GM19395 (cell line): ENCODE measurements at regions not wholly inside any gene's neighbourhood (a gene's known extent, or its start where the extent isn't known, plus 50 kb on each side); places are given as distances from the start of the nearest gene placed in this dataset.

Experiments used
- ATAC-seq: cut with Tn5 transposase; IDR thresholded peaks from one replicate; pipeline ENCODE4 v1.9.1; 2021; ENCODE audit warnings: mild to moderate bottlenecking, moderate library complexity; ENCODE audit not compliant: unreplicated experiment

DNA sequence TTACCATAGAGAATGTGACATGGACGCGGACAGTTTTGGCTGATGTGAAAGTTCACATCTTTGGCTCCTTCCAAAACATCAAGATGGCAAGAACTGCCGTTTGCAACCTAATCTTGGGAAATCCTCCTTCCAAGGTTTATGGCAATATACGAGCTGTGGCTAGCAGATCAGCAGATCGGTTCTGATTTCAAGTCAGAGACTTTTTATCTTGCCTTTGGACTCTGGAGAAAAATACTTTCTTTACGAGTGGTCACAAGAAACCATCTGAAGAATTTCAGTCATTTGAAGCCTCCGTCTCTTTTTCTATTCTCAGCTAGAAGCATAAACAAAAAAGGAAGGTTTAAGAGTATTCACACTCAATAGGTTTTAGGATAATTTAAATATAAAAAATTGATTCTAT is 153.5 kb upstream of the MEIS2 start:
- no peak for ATAC-seq

DNA sequence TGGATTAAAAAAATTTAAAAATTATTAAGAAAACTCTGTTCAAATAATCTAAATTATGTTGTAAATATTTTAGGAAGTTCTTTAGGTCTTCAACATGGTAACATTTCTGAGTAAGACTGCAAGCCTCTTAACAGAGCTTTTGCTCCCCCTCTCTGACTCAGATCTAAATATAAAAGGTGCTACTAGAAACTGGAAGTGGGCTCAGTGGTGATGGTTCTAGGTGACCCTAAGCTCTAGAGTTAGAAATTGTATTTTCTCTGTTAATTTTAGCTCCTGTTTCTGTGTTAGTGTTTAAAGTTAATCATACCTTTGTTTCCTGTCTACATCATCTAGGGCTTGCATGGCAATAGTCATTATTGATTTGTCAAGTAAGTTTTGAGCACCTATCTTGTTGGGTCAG is 159.9 kb upstream of the MEIS2 start:
- no peak for ATAC-seq

DNA sequence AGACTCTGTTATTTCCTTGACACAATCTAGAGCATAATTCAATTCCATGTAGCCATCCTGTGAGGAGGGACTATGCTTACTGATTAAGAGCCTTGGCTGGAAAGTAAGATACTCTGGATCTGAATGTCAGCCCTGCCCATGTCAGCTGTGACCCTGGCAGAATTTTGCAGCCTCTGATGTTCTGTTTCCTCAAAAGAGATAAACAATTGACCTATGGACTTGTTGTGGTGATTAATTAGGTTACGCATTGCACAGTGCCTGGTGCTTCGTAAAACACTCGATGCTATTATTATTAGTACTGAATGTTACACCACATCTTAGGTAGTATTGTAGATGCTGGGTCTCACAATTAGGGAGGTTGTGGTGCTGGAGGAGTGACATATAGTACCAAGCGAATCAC is 161.3 kb upstream of the MEIS2 start:
- ATAC-seq, result no peak

GRCh38 chr15:37262922-37263608 is 162.7 kb upstream of the MEIS2 start:
- ATAC-seq, result no peak

DNA sequence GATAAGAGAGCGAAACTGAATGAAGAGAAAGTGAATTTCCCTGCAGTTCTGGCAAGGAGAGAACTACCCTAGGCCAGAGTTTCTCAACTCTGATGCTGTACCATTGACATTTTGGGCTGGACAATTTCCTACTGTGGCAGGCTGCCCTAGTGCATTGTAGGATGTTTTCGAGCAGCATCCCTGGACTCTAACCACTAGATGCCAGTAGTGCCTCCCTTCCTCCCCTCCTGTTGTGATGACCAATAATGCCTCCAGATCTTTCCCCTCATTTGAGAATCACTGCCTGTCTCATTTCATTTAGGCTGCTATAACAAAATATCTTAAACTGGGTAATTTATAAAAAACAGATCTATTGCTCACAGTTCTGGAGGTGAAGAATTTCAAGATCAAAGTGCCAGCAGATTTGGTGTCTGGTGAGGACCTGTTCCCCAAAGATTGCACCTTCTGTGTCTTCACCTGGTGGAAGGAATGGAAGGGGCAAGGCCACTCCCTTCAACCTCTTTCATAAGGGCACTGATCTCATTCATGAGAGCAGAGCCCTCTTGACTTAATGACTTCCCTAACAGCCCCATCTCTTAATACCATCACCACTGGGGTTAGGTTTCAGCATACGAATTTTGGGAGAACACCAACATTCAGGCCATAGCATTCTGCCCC is 188.9 kb upstream of the MEIS2 start:
- ATAC-seq, result no peak

DNA sequence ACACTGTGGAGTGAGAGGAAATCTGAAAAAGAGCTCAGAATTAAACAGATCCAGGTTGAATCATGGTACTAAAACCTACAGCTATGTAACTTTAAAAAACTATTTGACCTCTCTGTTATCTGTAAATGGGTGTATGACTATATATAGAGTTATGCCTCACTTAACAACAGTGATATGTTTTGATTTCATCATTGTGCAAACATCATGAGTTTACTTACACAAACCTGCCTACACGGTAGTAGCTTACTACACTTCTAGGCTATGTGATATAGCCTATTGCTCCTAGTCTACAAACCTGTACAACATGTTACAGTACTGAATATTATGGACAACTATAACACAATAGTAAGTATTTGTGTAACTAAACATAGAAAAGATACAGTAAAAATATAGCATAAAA is 191.6 kb upstream of the MEIS2 start:
- no peak for ATAC-seq

DNA sequence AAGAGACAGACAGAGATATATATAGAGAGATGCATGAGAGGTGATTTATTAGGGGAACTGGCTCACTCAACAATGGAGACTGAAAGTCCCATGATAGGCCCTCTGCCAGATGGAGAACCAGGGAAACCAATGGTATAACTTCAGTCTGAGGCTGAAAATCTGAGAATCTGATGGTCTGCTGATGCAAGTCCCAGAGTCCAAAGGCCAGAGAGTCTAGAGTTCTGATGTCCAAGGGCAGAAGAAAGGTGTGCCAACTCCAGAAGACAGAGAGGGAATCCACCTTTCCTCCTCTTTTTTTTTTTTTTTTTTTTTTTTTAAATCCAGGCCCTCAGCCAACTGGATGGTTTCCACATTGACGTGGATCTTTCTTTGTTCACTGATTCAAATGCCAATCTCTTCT is 197.9 kb upstream of the MEIS2 start:
- no peak for ATAC-seq

DNA sequence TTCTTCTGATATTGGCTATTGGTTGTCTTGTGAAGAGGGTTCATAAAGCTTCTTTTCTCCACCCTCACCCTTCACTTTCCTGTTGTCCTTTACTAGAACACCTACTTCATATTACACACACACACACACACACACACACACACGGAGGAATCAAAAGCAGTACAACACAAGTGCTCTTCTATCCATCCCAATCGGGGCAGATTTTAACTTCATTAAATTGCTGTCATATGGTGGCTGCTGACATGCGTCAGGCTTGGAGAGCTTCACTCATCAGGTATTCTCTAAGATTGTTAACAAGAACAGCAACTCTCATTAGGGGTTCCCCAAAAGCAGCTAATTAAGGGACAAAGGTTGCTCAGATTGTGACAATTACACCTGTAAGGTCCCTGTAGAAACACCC is 239.1 kb upstream of the MEIS2 start:
- ATAC-seq, result no peak

GRCh38 chr15:37339856-37340255 is 239.5 kb upstream of the MEIS2 start:
- ATAC-seq, result no peak

GRCh38 chr15:37340438-37340837 is 240.1 kb upstream of the MEIS2 start:
- no peak for ATAC-seq

DNA sequence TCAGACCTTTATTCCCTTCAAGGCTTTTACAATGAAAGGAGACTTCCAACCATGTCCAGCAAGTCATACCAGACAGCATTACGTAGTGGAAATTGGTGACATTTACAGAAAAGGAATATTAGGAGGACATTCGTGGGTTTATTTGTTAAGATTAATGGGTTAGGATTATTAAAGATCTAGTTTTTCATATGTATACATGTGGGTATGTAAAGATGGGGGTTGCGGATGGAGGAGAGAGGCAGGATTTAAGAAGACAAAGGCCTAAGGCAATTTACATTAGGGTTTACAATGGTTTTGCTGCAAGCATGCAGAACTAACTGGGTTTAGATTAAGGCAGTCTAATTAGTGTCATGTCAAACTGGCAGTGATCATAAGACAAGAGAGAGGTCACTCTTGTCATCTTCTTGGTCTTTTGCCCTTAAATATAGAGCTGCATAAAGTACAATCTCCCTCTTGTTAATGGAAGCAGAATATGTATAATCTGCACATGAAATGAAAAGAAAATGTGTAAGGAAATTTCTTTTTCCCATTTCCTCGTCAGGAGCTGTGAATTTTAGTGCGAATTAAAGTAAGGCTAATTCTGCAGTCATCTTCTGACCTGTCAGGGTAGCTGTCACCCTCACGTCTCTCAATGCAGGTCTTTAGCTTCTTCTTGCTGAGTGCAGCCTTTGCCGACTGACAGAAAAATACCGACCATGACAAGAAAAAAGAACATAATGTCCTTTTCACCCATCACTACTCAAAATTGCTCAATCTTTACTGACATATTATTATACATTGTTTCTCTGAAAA is 258.9 kb upstream of the MEIS2 start:
- no peak for ATAC-seq

DNA sequence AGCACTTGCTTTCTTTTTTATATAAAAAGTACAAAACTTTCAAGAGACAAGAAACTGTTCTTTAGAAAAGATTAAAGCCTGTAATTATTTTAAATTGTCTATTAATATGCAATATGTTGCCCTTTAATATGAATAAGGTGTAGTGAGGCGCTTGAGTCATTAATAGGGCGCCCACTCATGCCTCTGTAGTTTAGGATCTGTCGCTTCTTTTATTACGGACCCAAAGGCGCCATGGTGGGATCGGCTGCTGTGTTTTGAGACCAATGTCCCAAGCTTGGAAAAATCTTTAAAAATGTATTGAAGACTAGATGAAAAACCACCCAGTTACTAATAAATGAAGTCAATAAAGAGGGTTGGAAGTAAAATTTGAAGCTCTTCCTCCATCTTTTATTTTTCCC is 259.5 kb upstream of the MEIS2 start:
- ATAC-seq, result no peak

- no peak for ATAC-seq
These were observed 260.4 kb upstream of the MEIS2 start for GRCh38 chr15:37360724-37361123.

- no peak for ATAC-seq
These were observed 261.3 kb upstream of the MEIS2 start for GRCh38 chr15:37361621-37362020.

DNA sequence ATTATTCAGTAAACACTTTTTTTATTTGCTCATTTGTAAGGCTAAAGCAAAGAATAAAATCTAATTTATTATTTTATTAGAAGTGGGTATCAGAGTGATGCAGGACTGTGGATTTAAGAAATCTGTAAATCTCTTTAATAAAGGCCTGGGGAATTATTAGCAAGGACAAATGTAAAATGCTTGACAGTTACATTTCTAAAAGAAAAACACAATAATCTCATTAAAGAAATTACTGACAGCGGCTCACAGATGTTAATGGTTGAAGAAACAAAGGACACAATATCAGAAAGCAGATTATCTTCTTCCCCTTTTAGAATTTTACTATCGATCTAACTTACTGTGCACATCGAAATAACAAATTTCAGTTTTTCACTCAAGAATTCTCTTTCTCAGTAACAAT is 262.1 kb upstream of the MEIS2 start:
- no peak for ATAC-seq

DNA sequence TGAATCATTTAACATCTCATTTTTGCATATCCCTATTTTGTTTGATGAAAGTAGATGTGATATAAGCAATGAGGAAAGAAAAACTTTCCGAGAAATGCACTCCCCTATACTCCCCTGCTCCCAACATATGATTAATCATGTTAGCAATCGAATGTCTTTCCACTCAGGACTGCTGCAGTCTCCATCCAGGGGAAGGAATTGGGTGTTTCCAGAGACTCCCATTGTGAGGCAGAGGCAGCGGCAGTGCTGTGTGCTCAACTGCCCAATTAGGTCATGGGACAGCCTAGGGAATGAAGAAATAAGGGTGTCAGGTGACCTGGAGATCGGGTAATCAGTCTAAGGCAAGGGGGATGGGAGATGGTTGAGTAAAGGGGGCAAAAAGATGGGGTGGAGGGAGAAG is 268.6 kb upstream of the MEIS2 start:
- ATAC-seq, result no peak

GRCh38 chr15:37370941-37371340 is 270.6 kb upstream of the MEIS2 start:
- no peak for ATAC-seq

- ATAC-seq, result no peak
These were observed 271.7 kb upstream of the MEIS2 start for GRCh38 chr15:37372064-37372463.

GRCh38 chr15:37375519-37375918 is 275.2 kb upstream of the MEIS2 start:
- ATAC-seq, result no peak

DNA sequence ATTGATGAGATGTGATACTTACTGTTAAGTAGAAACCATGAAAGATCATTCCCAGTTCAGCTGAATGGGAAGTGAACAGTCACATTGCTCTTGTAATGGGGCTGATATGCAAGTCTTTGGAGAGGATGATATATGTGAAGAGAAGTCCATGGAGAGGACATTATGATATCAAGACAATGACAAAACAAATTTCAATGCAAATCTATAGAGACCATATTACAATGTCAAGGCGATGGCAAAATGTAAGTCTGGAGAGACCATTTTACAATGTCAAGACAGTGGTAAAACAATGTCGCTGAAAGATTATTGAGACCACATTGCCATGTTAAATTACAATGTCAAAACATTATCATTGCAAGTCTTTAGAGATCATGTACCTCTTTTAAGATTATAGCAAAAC is 277.1 kb upstream of the MEIS2 start:
- no peak for ATAC-seq

DNA sequence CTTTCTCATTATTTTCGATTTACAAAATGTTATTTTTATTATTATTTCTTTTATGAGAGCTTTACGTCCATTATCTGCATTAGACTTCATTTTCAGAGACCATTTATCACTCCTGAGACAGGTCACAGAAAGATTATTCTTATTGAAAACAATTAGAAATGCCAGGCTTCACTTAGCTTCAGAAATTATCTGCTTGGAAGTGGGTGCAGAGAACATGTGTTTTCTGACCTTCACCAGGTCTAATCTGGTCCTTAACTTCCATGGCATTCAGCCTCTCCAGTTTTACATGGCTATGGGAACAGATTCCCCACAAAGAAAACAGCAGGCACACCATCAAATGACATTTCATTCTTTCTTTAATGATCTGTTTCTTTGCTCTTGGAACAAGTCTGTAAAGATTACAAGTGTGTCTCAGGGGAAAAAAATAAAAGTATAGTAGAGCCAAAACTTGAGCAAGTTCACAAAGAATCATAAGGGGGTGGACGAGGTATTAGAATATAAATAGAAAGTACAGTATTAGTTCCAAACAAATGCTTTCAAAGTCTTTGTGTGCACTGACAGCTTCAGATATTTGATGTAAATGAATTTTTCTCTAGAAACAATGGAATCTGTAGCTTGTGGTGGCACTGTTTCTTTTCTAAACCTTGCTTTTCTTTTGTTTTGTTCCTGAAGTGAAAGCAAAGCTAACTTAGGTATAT is 294.2 kb upstream of the MEIS2 start:
- no peak for ATAC-seq

DNA sequence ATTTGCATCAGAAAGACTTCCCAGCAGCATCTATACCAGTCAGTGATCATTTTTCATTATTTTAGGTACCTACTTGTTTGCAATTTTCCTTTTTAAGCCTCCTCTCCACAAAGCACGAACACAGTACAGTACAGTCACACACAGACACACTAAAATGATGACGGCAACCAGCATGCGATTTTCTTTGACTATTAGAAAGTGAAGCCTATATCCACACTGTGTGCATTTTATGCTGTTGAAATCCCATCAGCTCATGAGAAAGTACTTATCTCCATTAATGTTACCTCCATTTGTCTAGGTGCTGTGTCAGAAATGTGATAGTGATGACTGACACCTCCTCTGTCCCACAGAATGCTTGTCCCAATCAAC is 294.7 kb upstream of the MEIS2 start:
- ATAC-seq, result no peak
